DND-41 (cell line): ENCODE measurements at regions not wholly inside any gene's neighbourhood (a gene's known extent, or its start where the extent isn't known, plus 50 kb on each side); places are given as distances from the start of the nearest gene placed in this dataset.

Experiments
- ATAC-seq: fragments of 200-7000 bp; cut with Tn5 transposase; 3 replicates; pipeline ENCODE4 v1.9.1; 2021; ENCODE audit warnings: low read depth; ENCODE audit not compliant: insufficient read depth
- DNase-seq: peaks from one replicate; pipeline ENCODE4 v3.0.0-alpha.2; 2020
- H2AFZ ChIP-seq: 2 replicates; pipeline ENCODE4 v1.6.0; 2012; ENCODE audit warnings: low read depth, low read length
- H3K27ac ChIP-seq: 2 replicates; pipeline ENCODE4 v1.5.1; 2012; ENCODE audit warnings: low read length, inconsistent platforms
- H3K27me3 ChIP-seq: fragments of 200-600 bp; sonication (generic); 2 replicates; pipeline ENCODE4 v1.6.0; 2012; ENCODE audit warnings: low read length, mild to moderate bottlenecking, inconsistent platforms; ENCODE audit not compliant: insufficient read depth, poor library complexity
- H3K36me3 ChIP-seq: 2 replicates; pipeline ENCODE4 v1.5.1; 2012; ENCODE audit warnings: low read length, inconsistent platforms; ENCODE audit not compliant: insufficient read depth
- H3K4me1 ChIP-seq: 2 replicates; pipeline ENCODE4 v1.5.1; 2012; ENCODE audit warnings: mild to moderate bottlenecking, low read length; ENCODE audit not compliant: insufficient read depth
- H3K4me2 ChIP-seq: 2 replicates; pipeline ENCODE4 v1.6.0; 2012; ENCODE audit warnings: mild to moderate bottlenecking, moderate library complexity, low read length, inconsistent platforms; ENCODE audit not compliant: insufficient read depth
- H3K4me3 ChIP-seq, 2 experiments: fragments of 200-600 bp in 1 of 2; shearing (Covaris generic) in 1 of 2; 2 replicates each; pipeline ENCODE4 v1.5.1; 2012 to 2016; ENCODE audit warnings: inconsistent platforms in 2 of 2, low read length in 2 of 2, mild to moderate bottlenecking in 2 of 2, low read depth in 1 of 2, moderate library complexity in 1 of 2
- H3K79me2 ChIP-seq: 2 replicates; pipeline ENCODE4 v1.6.0; 2012; ENCODE audit warnings: low read length, inconsistent platforms; ENCODE audit not compliant: insufficient read depth
- H3K9ac ChIP-seq: 2 replicates; pipeline ENCODE4 v1.6.0; 2012; ENCODE audit warnings: low read depth, mild to moderate bottlenecking, inconsistent platforms, low read length, moderate library complexity
- H3K9me3 ChIP-seq: 2 replicates; pipeline ENCODE4 v1.5.1; 2012; ENCODE audit warnings: low read length, moderate library complexity, mild to moderate bottlenecking, inconsistent platforms; ENCODE audit not compliant: insufficient read depth, severe bottlenecking
- H4K20me1 ChIP-seq: 2 replicates; pipeline ENCODE4 v1.6.0; 2012; ENCODE audit warnings: low read length; ENCODE audit not compliant: insufficient read depth
- EZH2 ChIP-seq: IDR thresholded peaks from 3 replicates; pipeline ENCODE4 v1.6.1; 2012; ENCODE audit warnings: borderline replicate concordance, low read depth, mild to moderate bottlenecking, moderate library complexity, low read length, inconsistent platforms; ENCODE audit not compliant: severe bottlenecking
- TF ChIP-seq, protein P1 (sequence below): IDR thresholded peaks from 2 replicates; pipeline ENCODE4 v1.5.1; 2012; ENCODE audit warnings: borderline replicate concordance, low read length, moderate library complexity, mild to moderate bottlenecking; ENCODE audit not compliant: poor library complexity, severe bottlenecking; ENCODE audit errors: extremely low read depth

GRCh38 chr6:14630016-14630415 is 512.4 kb downstream of the CD83 start:
- Histone ChIP-seq H3K36me3 (no peaks in the 10 kb centered on the region), H4K20me1 (no peaks in the 10 kb centered on the region), H3K9ac (no peak overlapping the region), H3K79me2 (no peaks in the 10 kb centered on the region), H3K27me3 (no peaks in the 10 kb centered on the region), H2AFZ (no peak overlapping the region), H3K4me2 (no peak overlapping the region), H3K9me3 (no peaks in the 10 kb centered on the region), H3K27ac (no peak overlapping the region), H3K4me1 (peaks cover 5% of the 10 kb centered on the region), H3K4me3 (no peak overlapping the region)
- ATAC-seq (no peak), DNase-seq (no peak)
- TF ChIP-seq, protein P1, sequence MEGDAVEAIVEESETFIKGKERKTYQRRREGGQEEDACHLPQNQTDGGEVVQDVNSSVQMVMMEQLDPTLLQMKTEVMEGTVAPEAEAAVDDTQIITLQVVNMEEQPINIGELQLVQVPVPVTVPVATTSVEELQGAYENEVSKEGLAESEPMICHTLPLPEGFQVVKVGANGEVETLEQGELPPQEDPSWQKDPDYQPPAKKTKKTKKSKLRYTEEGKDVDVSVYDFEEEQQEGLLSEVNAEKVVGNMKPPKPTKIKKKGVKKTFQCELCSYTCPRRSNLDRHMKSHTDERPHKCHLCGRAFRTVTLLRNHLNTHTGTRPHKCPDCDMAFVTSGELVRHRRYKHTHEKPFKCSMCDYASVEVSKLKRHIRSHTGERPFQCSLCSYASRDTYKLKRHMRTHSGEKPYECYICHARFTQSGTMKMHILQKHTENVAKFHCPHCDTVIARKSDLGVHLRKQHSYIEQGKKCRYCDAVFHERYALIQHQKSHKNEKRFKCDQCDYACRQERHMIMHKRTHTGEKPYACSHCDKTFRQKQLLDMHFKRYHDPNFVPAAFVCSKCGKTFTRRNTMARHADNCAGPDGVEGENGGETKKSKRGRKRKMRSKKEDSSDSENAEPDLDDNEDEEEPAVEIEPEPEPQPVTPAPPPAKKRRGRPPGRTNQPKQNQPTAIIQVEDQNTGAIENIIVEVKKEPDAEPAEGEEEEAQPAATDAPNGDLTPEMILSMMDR: no peak
- no peak for TF ChIP-seq EZH2

- H3K4me2 ChIP-seq: no peak overlapping the region
- H3K27ac ChIP-seq: no peak overlapping the region
- ATAC-seq: no peak
- no peak overlapping the region for H3K4me3 ChIP-seq
- no peaks in the 10 kb centered on the region for H4K20me1 ChIP-seq
- no peaks in the 10 kb centered on the region for H3K79me2 ChIP-seq
- no peak overlapping the region for H2AFZ ChIP-seq
- no peaks in the 10 kb centered on the region for H3K9me3 ChIP-seq
- H3K9ac ChIP-seq: no peak overlapping the region
- DNase-seq: no peak
- H3K36me3 ChIP-seq: no peaks in the 10 kb centered on the region
- TF ChIP-seq, protein P1: no peak
- no peak for TF ChIP-seq EZH2
- peaks cover 25% of the 10 kb centered on the region for H3K4me1 ChIP-seq
- H3K27me3 ChIP-seq: no peaks in the 10 kb centered on the region
Observed at GRCh38 chr6:14633479-14633878, 515.9 kb downstream of the CD83 start.

DNA sequence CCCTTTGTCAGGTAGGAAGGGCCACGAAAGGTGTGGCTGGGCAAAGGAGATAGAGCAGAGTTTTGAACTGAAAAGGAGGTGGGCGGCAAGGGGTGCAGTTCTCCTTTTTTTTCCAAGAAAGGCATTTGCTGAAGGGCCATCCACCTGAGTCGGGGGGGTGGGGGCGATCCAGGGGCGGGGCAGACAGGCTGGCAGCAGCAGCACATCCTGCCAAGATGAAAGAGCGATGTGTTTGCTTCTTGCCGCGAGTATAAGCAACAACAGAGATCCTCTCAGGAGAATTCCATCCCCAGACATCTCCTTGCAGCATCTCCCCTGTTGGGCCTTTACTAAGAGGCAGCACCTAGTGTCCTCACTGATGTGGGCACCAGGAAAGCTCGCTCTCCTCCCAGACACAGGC is 516.5 kb downstream of the CD83 start:
- H2AFZ ChIP-seq: no peak overlapping the region
- no peak overlapping the region for H3K4me2 ChIP-seq
- H4K20me1 ChIP-seq: no peaks in the 10 kb centered on the region
- no peaks in the 10 kb centered on the region for H3K27me3 ChIP-seq
- DNase-seq (peak; percentile 24), ATAC-seq (peak; percentile 34; the same call in 1 of the 3 replicates)
- no peaks in the 10 kb centered on the region for H3K9me3 ChIP-seq
- H3K9ac ChIP-seq: no peak overlapping the region
- no peaks in the 10 kb centered on the region for H3K79me2 ChIP-seq
- H3K36me3 ChIP-seq: no peaks in the 10 kb centered on the region
- TF ChIP-seq, protein P1: no peak
- TF ChIP-seq EZH2: no peak
- no peak overlapping the region for H3K4me3 ChIP-seq
- no peak overlapping the region for H3K27ac ChIP-seq
- peaks cover 25% of the 10 kb centered on the region for H3K4me1 ChIP-seq

- H3K9ac ChIP-seq: no peak overlapping the region
- H3K4me1 ChIP-seq: peaks cover 25% of the 10 kb centered on the region
- no peak overlapping the region for H3K4me3 ChIP-seq
- no peaks in the 10 kb centered on the region for H4K20me1 ChIP-seq
- no peak overlapping the region for H3K4me2 ChIP-seq
- no peaks in the 10 kb centered on the region for H3K36me3 ChIP-seq
- no peaks in the 10 kb centered on the region for H3K27me3 ChIP-seq
- DNase-seq (peak; percentile 40), ATAC-seq (peak; percentile 66)
- TF ChIP-seq EZH2: no peak
- TF ChIP-seq, protein P1: no peak
- H3K9me3 ChIP-seq: no peaks in the 10 kb centered on the region
- H3K27ac ChIP-seq: 0 out of 2 replicates have a peak overlapping the region, but pooled peaks have one; percentile 10
- H3K79me2 ChIP-seq: no peaks in the 10 kb centered on the region
- no peak overlapping the region for H2AFZ ChIP-seq
Observed at GRCh38 chr6:14635195-14635594, 517.6 kb downstream of the CD83 start.
